ENCODE measurements at regions not wholly inside any gene's neighbourhood (a gene's known extent, or its start where the extent isn't known, plus 50 kb on each side); places are given as distances from the start of the nearest gene placed in this dataset.

DNA sequence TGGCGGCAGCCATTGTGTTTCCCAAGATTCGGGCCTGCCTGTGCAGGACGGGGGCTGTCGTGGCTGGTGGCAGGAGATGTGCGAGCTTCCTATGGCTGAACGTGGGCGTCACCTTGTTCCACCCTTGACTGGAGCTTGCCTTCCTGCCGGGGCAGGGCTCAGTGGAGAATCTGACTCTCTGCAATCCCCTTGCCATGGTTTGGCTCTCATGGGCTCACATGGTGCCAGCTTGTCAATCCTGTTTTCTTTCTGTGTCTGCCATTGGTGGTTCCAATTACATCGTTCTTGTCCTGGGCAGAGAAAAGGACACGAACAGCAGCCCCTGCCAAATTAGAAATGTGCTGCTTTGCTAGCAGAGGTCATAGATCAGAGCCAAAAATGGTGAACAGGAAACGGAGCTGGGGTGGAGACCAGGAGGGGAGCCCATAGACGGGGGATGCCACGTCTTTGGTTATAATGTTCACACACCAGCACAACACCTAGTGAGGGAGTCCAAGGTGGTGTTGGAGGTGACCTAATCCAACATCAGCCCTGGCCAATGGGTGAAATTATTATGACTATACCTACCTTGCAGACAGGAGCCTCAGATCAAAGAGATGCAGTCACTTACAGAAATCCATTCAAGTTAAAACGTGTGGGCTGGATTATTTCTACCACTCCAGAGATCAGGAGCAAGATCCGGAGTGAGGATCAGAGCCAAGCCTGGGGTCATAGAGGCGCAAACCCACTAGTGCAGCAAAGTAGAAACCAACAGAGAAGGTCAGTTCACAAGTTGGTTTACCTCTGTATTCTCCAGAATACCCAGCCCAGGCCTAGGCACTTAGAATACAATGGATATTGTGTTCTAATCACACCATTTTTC, 253.1 kb downstream of the SIPA1L2 start:
- TF ChIP-seq, protein P1, sequence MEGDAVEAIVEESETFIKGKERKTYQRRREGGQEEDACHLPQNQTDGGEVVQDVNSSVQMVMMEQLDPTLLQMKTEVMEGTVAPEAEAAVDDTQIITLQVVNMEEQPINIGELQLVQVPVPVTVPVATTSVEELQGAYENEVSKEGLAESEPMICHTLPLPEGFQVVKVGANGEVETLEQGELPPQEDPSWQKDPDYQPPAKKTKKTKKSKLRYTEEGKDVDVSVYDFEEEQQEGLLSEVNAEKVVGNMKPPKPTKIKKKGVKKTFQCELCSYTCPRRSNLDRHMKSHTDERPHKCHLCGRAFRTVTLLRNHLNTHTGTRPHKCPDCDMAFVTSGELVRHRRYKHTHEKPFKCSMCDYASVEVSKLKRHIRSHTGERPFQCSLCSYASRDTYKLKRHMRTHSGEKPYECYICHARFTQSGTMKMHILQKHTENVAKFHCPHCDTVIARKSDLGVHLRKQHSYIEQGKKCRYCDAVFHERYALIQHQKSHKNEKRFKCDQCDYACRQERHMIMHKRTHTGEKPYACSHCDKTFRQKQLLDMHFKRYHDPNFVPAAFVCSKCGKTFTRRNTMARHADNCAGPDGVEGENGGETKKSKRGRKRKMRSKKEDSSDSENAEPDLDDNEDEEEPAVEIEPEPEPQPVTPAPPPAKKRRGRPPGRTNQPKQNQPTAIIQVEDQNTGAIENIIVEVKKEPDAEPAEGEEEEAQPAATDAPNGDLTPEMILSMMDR (IDR thresholded peaks at IDR 0.05; ENCODE audit: control extremely low read depth, extremely low read depth, low read depth, missing control alignments), result no peak
- ChIA-PET CTCF (no interaction called here), POLR2A (no interaction called here)
- no peak for DNase-seq (ENCODE audit: extremely low spot score)

DNA sequence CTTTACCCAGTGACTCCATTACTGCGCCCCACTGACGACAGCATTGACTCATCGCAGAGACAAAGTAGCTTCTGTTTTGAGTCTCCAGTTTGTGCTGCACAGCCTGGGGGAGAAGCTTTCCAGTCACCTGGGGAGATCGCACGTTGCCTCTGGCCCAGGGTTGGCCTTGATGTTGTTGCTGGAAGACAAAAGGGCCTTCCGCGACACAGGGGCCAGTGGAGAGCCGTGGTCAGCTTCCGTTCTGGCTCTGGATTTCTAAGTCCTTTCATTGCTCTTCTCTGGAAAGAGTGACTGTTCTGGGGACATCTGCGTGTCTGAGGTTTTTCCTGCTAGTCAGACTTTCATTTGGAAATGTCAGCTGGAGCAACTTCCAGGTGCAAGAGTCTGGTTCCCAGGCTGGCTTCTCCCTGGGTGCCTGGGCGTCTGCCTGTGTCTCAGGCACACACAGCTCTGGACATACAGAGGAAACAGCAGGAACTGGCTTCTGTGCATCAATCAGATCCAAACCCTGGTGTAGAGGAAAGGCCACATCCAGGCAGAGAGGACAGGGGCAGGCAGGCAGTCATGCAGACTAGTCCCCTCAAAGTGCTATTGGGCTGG, 257.0 kb downstream of the SIPA1L2 start:
- ChIA-PET CTCF (no interaction called here), POLR2A (no interaction called here)
- no peak for DNase-seq (ENCODE audit: extremely low spot score)
- TF ChIP-seq, protein P1 (IDR thresholded peaks at IDR 0.05; ENCODE audit: control extremely low read depth, extremely low read depth, low read depth, missing control alignments), result no peak

- TF ChIP-seq, protein P1 (IDR thresholded peaks at IDR 0.05; ENCODE audit: control extremely low read depth, extremely low read depth, low read depth, missing control alignments), result no peak
- DNase-seq (ENCODE audit: extremely low spot score), result no peak
- ChIA-PET POLR2A (no interaction called here), CTCF (no interaction called here)
Measured at GRCh38 chr1:232372431-232372830, 257.5 kb downstream of the SIPA1L2 start.

GRCh38 chr1:232369451-232370296, 260.3 kb downstream of the SIPA1L2 start:
- ChIA-PET CTCF (no interaction called here), POLR2A (no interaction called here)
- DNase-seq (ENCODE audit: extremely low spot score), result no peak
- TF ChIP-seq, protein P1 (IDR thresholded peaks at IDR 0.05; ENCODE audit: control extremely low read depth, extremely low read depth, low read depth, missing control alignments), result no peak

DNA sequence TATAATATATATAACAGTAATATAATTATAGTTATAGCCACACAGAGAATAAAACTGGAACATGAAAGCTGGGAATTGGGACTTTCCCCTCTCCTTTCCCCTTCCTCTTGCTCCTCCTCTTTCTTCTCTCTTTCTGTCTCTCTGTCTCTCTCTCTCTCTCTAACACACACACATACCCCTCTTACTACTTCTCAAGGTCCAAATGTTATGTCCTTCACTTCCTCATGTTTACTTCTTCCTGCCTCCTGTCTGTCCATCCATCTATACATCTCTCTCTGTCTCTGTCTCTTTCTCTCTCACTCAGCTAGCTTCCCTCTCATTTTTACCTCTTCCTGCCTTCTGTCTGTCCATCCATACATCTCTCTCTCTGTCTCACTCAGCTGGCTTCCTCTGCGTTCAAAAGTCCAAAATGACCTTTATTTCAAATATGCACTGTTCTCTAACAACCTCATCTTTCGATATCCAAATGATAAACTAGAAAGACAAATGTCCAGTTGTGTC, 261.1 kb downstream of the SIPA1L2 start:
- ChIA-PET CTCF (no interaction called here), POLR2A (no interaction called here)
- TF ChIP-seq, protein P1 (IDR thresholded peaks at IDR 0.05; ENCODE audit: control extremely low read depth, extremely low read depth, low read depth, missing control alignments), result no peak
- DNase-seq (ENCODE audit: extremely low spot score), result no peak

DNA sequence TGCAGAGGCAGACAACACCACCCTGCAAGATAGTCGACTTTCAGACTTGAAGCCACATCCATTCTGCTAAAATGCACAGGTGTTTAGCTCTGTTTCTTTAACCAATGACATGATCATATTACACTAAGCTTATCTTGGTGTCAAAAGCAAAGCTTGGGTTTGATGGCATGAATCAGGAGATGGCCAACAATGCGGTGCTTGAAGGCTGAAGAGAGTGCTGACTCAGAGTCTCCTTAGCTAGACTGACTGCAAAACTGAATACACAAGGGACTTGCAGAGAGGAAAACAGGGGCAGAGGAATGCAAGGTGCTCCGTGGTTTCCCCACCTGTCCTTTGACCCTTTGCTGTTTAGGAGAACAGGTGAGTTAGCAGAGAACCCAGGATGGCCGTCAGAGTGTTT, 262.6 kb downstream of the SIPA1L2 start:
- CTCF ChIA-PET, result no interaction called here

More for the DNA sequence above, 262.6 kb downstream of the SIPA1L2 start:
- POLR2A ChIA-PET, result no interaction called here
- DNase-seq (ENCODE audit: extremely low spot score), result no peak
- TF ChIP-seq, protein P1 (IDR thresholded peaks at IDR 0.05; ENCODE audit: control extremely low read depth, extremely low read depth, low read depth, missing control alignments), result no peak

Data from GM10248 (cell line).